CD8-positive, alpha-beta memory T cell (primary cell): ENCODE measurements at regions not wholly inside any gene's neighbourhood (a gene's known extent, or its start where the extent isn't known, plus 50 kb on each side); places are given as distances from the start of the nearest gene placed in this dataset.

Experiments used
- CTCF ChIA-PET: fragments of 350-600 bp; sonication (Branson Sonifier 250); formaldehyde crosslinking; loops from one replicate; lab custom pipeline; 2021; ENCODE audit warnings: antibody characterized with exemption; lab: Charles Lee
- POLR2A ChIA-PET: fragments of 350-600 bp; sonication (Branson Sonifier 250); formaldehyde crosslinking; loops from one replicate; lab custom pipeline; 2021; ENCODE audit warnings: antibody characterized with exemption; lab: Charles Lee
- DNase-seq, 5 donors: peaks; one replicate each; pipeline versions ENCODE4 v3.0.0 to v3.0.0-alpha.2; 2020 to 2022; ENCODE audit warnings: mixed read lengths in 1 of 5
- H3K27ac ChIP-seq: one replicate; pipeline ENCODE4 v1.7.0; 2013; ENCODE audit warnings: low read depth, mild to moderate bottlenecking, low read length, moderate library complexity
- H3K27me3 ChIP-seq: 2 replicates; pipeline ENCODE4 v1.7.0; 2013; ENCODE audit warnings: low read length, mild to moderate bottlenecking; ENCODE audit not compliant: insufficient read depth, poor library complexity, severe bottlenecking
- H3K36me3 ChIP-seq: 2 replicates; pipeline ENCODE4 v1.7.0; 2013; ENCODE audit warnings: mild to moderate bottlenecking, low read length, moderate library complexity; ENCODE audit not compliant: insufficient read depth
- H3K4me1 ChIP-seq: 2 replicates; pipeline ENCODE4 v1.7.0; 2013; ENCODE audit warnings: mild to moderate bottlenecking, low read length, moderate library complexity; ENCODE audit not compliant: insufficient read depth
- H3K4me3 ChIP-seq: 2 replicates; pipeline ENCODE4 v1.7.0; 2013; ENCODE audit warnings: mild to moderate bottlenecking, low read length
- H3K9me3 ChIP-seq: 2 replicates; pipeline ENCODE4 v1.7.0; 2013; ENCODE audit warnings: mild to moderate bottlenecking, low read length
- H3K27ac Mint-ChIP-seq, 8 donors: one replicate each; pipeline ENCODE4 v1.8.0; 2020 to 2021; ENCODE audit warnings: mixed read lengths in 8 of 8, mild to moderate bottlenecking in 6 of 8, inconsistent platforms in 3 of 8, moderate library complexity in 3 of 8
- H3K27me3 Mint-ChIP-seq, 2 donors: one replicate each; pipeline ENCODE4 v1.8.0; 2020 to 2021; ENCODE audit warnings: mixed read lengths in 2 of 2, mild to moderate bottlenecking in 1 of 2, moderate library complexity in 1 of 2
- H3K36me3 Mint-ChIP-seq, 3 donors: one replicate each; pipeline ENCODE4 v1.8.0; 2020 to 2021; ENCODE audit warnings: mixed read lengths in 3 of 3, inconsistent platforms in 1 of 3, mild to moderate bottlenecking in 1 of 3
- H3K4me1 Mint-ChIP-seq, 3 donors: one replicate each; pipeline ENCODE4 v1.8.0; 2020 to 2021; ENCODE audit warnings: mixed read lengths in 3 of 3, inconsistent platforms in 1 of 3, mild to moderate bottlenecking in 1 of 3
- H3K4me3 Mint-ChIP-seq, 7 donors: one replicate each; pipeline ENCODE4 v1.8.0; 2020 to 2021; ENCODE audit warnings: mixed read lengths in 7 of 7, mild to moderate bottlenecking in 6 of 7, moderate library complexity in 4 of 7, inconsistent platforms in 2 of 7
- H3K9me3 Mint-ChIP-seq, 5 donors: one replicate each; pipeline ENCODE4 v1.8.0; 2020 to 2022; ENCODE audit warnings: mixed read lengths in 5 of 5, mild to moderate bottlenecking in 3 of 5, moderate library complexity in 2 of 5, inconsistent platforms in 1 of 5

DNA sequence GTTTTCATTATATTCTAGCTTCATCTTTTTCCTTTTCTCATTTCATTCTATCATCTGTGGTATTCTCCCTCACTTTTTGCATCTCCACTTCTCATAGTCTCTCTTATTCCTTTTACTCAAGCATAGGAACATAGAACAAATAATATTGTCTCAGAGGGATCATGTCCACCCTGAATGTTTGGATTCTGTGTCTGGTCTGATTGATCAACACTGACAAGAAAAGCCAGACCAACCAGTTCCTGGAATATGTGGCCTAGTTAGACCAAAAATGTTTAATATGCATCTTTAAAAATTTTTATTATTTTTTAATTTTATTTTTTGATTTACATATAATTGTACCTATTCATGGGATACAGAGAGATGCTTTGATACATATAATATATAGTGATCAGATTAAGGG lies 212.0 kb upstream of the ALCAM start:
- Mint-ChIP-seq H3K4me3 (no peak overlapping the region), H3K36me3 (no peaks in the 10 kb centered on the region), H3K27me3 (peaks cover 0 to 8% of the 10 kb centered on the region in 2 donors), H3K4me1 (no peaks in the 10 kb centered on the region), H3K9me3 (no peaks in the 10 kb centered on the region), H3K27ac (no peak overlapping the region)
- no peak overlapping the region for H3K27ac ChIP-seq
- no peak for DNase-seq
- CTCF ChIA-PET, result no interaction called here
- H3K36me3 ChIP-seq, result no peaks in the 10 kb centered on the region
- H3K9me3 ChIP-seq, result no peaks in the 10 kb centered on the region
- POLR2A ChIA-PET, result no interaction called here
- no peaks in the 10 kb centered on the region for H3K4me1 ChIP-seq
- H3K27me3 ChIP-seq, result no peaks in the 10 kb centered on the region
- no peak overlapping the region for H3K4me3 ChIP-seq

DNA sequence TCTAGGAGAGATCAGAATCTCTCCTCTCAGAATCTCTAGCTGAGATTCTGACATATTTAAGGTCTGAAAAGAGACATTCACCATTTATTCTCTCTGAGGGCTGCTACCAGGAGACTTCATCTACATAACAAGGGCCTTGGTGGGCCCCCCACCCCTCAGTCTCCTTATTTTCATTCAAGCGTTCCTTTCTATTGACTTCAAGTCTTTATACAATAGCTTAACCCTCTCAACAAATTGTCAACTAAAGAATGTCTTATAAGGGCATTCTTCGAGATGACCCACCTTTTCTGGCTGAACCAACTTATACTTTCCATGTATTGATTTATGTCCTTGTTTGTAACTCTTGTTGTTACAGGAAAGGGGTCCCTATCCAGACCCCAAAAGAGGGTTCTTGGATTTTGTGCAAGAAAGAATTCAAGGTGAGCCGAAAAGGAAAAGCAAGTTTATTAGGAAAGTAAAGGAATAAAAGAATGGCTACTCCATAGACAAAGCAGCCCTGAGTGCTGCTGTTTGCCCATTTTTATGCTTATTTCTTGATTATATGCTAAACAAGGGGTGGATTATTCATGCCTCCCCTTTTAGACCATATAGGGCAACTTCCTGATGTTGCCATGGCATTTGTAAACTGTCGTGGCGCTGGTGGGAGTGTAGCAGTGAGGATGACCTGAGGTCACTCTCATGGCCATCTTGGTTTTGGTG lies 209.5 kb upstream of the ALCAM start:
- POLR2A ChIA-PET, result no interaction called here
- H3K27ac ChIP-seq, result no peak overlapping the region
- H3K4me3 ChIP-seq, result no peak overlapping the region
- no peak for DNase-seq
- Mint-ChIP-seq H3K9me3 (no peaks in the 10 kb centered on the region), H3K4me1 (no peaks in the 10 kb centered on the region), H3K27ac (peak overlapping the region in 1 of 8 donors; percentile 82), H3K27me3 (peaks cover 0 to 5% of the 10 kb centered on the region in 2 donors), H3K36me3 (no peaks in the 10 kb centered on the region), H3K4me3 (no peak overlapping the region)
- H3K9me3 ChIP-seq, result no peaks in the 10 kb centered on the region
- CTCF ChIA-PET, result no interaction called here
- no peaks in the 10 kb centered on the region for H3K27me3 ChIP-seq
- H3K4me1 ChIP-seq, result no peaks in the 10 kb centered on the region
- no peaks in the 10 kb centered on the region for H3K36me3 ChIP-seq

DNA sequence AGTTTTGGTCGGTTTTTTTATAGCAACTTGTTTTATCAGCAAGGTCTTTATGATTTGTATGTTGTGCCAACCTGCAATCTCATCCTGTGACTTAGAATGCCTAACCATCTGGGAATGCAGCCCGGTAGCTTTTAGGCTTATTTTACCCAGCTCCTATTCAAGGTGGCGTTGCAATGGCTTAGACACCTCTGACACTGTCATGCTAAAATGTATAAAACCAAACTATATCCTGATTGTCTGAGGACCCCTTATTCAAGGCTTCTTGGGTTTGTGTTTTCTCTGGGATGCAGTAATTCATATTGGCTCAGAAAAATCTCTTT lies 209.0 kb upstream of the ALCAM start:
- peak overlapping the region in 1 of 8 donors; percentile 82 for H3K27ac Mint-ChIP-seq
- no peaks in the 10 kb centered on the region for H3K9me3 Mint-ChIP-seq
- Histone ChIP-seq H3K27me3 (no peaks in the 10 kb centered on the region), H3K4me1 (no peaks in the 10 kb centered on the region), H3K4me3 (no peak overlapping the region), H3K27ac (no peak overlapping the region), H3K9me3 (no peaks in the 10 kb centered on the region), H3K36me3 (no peaks in the 10 kb centered on the region)
- POLR2A ChIA-PET, result no interaction called here
- no peak overlapping the region for H3K4me3 Mint-ChIP-seq
- H3K4me1 Mint-ChIP-seq, result no peaks in the 10 kb centered on the region
- H3K27me3 Mint-ChIP-seq, result peaks cover 0 to 5% of the 10 kb centered on the region in 2 donors
- CTCF ChIA-PET, result no interaction called here
- no peak for DNase-seq
- no peaks in the 10 kb centered on the region for H3K36me3 Mint-ChIP-seq

DNA sequence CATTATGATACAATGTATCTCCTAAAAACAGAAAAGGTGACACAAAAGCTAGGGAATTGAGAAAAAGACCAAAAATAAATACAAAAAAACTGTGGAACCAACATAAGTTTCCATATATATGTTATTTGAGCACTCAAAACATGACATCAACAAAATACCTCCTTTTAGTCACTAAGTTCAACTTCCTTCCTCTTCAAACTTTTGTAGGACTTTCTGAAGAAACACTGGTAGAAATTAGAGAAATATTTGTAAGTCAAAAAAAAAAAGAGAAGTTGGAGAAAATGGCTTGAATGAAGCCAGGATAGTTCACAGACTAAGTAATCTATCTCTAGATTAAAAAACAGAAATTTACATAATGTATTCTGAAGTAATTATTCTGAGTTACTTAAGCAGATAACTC lies 208.4 kb upstream of the ALCAM start:
- CTCF ChIA-PET, result no interaction called here

DNA sequence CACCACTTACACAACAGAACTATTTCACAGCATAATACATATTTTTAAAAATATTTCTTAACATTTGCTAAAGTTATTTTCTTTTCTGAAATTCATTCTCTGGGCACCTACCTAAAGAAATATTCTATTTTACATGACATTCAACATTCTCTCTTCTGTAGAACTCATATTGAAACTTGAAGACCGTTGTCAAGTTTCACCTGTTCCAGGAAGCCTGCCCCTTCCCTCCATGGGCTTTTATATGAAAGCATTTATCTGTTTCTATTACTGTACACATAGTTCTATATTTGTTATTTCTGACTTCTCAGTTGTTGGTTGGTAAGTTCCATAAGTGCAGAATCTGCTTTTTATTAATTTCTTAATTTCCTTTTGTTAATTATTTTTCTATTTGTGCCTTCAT lies 204.3 kb upstream of the ALCAM start:
- Histone ChIP-seq H3K27me3 (no peaks in the 10 kb centered on the region), H3K4me3 (no peak overlapping the region), H3K9me3 (no peaks in the 10 kb centered on the region), H3K4me1 (no peaks in the 10 kb centered on the region), H3K27ac (no peak overlapping the region), H3K36me3 (no peaks in the 10 kb centered on the region)
- Mint-ChIP-seq H3K27ac (no peak overlapping the region), H3K9me3 (no peaks in the 10 kb centered on the region), H3K27me3 (no peaks in the 10 kb centered on the region), H3K4me3 (no peak overlapping the region), H3K36me3 (no peaks in the 10 kb centered on the region), H3K4me1 (no peaks in the 10 kb centered on the region)
- CTCF ChIA-PET, result no interaction called here
- no peak for DNase-seq
- POLR2A ChIA-PET, result no interaction called here

More for the DNA sequence above, 208.4 kb upstream of the ALCAM start:
- Mint-ChIP-seq H3K27ac (no peak overlapping the region), H3K9me3 (no peaks in the 10 kb centered on the region), H3K4me3 (no peak overlapping the region), H3K36me3 (no peaks in the 10 kb centered on the region), H3K4me1 (no peaks in the 10 kb centered on the region), H3K27me3 (peaks cover 0 to 4% of the 10 kb centered on the region in 2 donors)
- POLR2A ChIA-PET, result no interaction called here
- Histone ChIP-seq H3K27ac (no peak overlapping the region), H3K4me1 (no peaks in the 10 kb centered on the region), H3K4me3 (no peak overlapping the region), H3K36me3 (no peaks in the 10 kb centered on the region), H3K27me3 (no peaks in the 10 kb centered on the region), H3K9me3 (no peaks in the 10 kb centered on the region)
- no peak for DNase-seq

DNA sequence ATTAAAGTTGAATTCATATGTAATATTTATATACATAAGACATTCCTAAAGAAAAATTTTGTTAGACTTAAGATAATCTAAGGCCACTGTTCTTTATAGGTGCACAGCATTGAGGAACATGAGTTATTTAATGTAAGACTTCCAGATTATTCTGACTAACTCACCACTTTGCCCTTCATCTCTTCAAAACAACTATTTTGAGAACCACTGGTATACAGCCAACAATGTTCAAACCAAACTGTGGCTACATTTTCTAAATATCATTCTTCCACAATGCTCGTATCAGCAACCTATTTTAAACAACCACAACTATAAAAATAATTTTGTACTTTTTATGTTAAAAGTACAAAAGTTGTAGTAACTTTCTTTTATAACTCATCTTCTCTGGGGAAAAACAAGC lies 199.8 kb upstream of the ALCAM start:
- no peaks in the 10 kb centered on the region for H3K4me1 Mint-ChIP-seq
- no peak overlapping the region for H3K4me3 Mint-ChIP-seq
- Histone ChIP-seq H3K27me3 (no peaks in the 10 kb centered on the region), H3K4me3 (no peak overlapping the region), H3K27ac (no peak overlapping the region), H3K36me3 (no peaks in the 10 kb centered on the region), H3K4me1 (no peaks in the 10 kb centered on the region), H3K9me3 (no peaks in the 10 kb centered on the region)
- H3K36me3 Mint-ChIP-seq, result no peaks in the 10 kb centered on the region
- CTCF ChIA-PET, result no interaction called here
- H3K9me3 Mint-ChIP-seq, result no peaks in the 10 kb centered on the region
- H3K27ac Mint-ChIP-seq, result no peak overlapping the region
- peaks cover 0 to 6% of the 10 kb centered on the region in 2 donors for H3K27me3 Mint-ChIP-seq
- POLR2A ChIA-PET, result no interaction called here
- no peak for DNase-seq

DNA sequence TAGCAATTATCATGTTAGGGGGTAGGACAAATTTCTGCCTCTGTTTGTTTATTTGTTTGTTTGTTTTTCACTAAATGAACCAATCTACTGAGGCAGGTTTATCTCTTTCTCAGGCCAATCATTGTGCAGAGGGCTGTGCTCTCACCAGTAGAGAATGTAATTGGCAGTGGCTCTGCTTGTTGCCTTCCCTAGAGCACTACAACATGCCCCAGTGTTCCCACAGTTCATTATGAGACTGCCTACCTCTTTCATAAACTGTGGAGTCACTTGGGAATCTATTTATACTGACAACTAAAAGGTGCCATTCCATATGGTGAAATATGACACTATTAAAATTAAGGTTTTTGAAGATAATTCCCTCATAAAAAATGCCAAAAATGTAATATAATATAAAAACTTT lies 196.3 kb upstream of the ALCAM start:
- POLR2A ChIA-PET, result no interaction called here
- no peak overlapping the region for H3K4me3 ChIP-seq
- no peaks in the 10 kb centered on the region for H3K36me3 ChIP-seq
- H3K4me3 Mint-ChIP-seq, result no peak overlapping the region
- no peaks in the 10 kb centered on the region for H3K4me1 ChIP-seq
- no peaks in the 10 kb centered on the region for H3K9me3 Mint-ChIP-seq
- no peaks in the 10 kb centered on the region for H3K9me3 ChIP-seq
- CTCF ChIA-PET, result no interaction called here
- H3K27ac ChIP-seq, result no peak overlapping the region
- H3K27me3 Mint-ChIP-seq, result peaks cover 0 to 6% of the 10 kb centered on the region in 2 donors
- H3K27me3 ChIP-seq, result no peaks in the 10 kb centered on the region
- no peaks in the 10 kb centered on the region for H3K4me1 Mint-ChIP-seq
- H3K36me3 Mint-ChIP-seq, result no peaks in the 10 kb centered on the region
- no peak overlapping the region for H3K27ac Mint-ChIP-seq
- no peak for DNase-seq

DNA sequence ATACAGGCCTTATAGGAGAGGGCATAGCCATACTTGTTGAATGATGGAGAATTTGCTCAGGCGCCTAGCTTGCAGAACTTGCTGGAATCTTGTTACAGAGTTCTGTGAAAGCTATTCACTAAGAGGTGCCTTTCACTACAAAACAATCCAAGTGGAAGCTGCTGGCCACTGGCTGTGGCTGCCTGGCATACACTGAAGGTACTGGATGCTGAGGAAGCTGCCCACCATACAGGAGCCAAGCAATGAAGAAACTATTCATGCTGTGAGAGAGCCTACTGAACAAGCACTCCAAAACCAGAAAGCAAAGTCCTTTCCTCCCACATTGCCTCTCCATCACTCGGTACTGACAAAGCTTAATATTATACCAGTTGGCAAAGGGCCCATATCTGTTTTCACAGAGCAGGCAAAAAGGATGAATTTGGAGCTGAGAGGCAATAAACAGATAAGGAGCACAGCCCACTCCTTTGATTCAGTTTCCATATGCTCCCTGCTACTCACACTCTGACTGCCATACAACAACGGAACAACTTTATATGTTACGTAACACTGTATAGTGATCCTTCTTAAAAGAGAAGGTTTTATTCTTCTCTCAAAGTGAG lies 192.6 kb upstream of the ALCAM start:
- H3K27me3 Mint-ChIP-seq, result peaks cover 2 to 10% of the 10 kb centered on the region in 2 donors
- Histone ChIP-seq H3K4me1 (no peaks in the 10 kb centered on the region), H3K36me3 (no peaks in the 10 kb centered on the region), H3K27me3 (no peaks in the 10 kb centered on the region), H3K4me3 (no peak overlapping the region), H3K9me3 (no peaks in the 10 kb centered on the region), H3K27ac (no peak overlapping the region)
- no peak overlapping the region for H3K27ac Mint-ChIP-seq
- DNase-seq, result no peak
- H3K4me1 Mint-ChIP-seq, result no peaks in the 10 kb centered on the region
- no peaks in the 10 kb centered on the region for H3K36me3 Mint-ChIP-seq
- no peak overlapping the region for H3K4me3 Mint-ChIP-seq
- POLR2A ChIA-PET, result no interaction called here
- CTCF ChIA-PET, result no interaction called here
- no peaks in the 10 kb centered on the region for H3K9me3 Mint-ChIP-seq
